Panc1 (cell line): ENCODE measurements at regions not wholly inside any gene's neighbourhood (a gene's known extent, or its start where the extent isn't known, plus 50 kb on each side); places are given as distances from the start of the nearest gene placed in this dataset.

Experiments
- CTCF ChIP-seq: fragments of 450-650 bp; IDR thresholded peaks from 2 replicates; pipeline ENCODE4 v1.5.1; 2017; ENCODE audit warnings: mild to moderate bottlenecking
- REST ChIP-seq, 2 experiments: IDR thresholded peaks; 2 replicates each; pipeline ENCODE4 v1.6.1; 2011 to 2012; ENCODE audit warnings: low read depth in 2 of 2, control low read depth in 1 of 2, low read length in 1 of 2, mild to moderate bottlenecking in 1 of 2, moderate library complexity in 1 of 2; ENCODE audit not compliant: insufficient read depth in 1 of 2
- SIN3A ChIP-seq: IDR thresholded peaks from 2 replicates; pipeline ENCODE4 v1.6.1; 2012; ENCODE audit warnings: low read depth, mild to moderate bottlenecking, low read length, moderate library complexity, borderline replicate concordance; ENCODE audit not compliant: insufficient read depth
- TCF7L2 ChIP-seq: IDR thresholded peaks from 2 replicates; pipeline ENCODE4 v1.6.1; 2011; ENCODE audit warnings: mild to moderate bottlenecking, low read depth, low read length, inconsistent platforms

- TF ChIP-seq CTCF, result no peak
- TF ChIP-seq TCF7L2, result no peak
- no peak for TF ChIP-seq REST (IDR thresholded peaks at IDR 0.05; ENCODE audit: insufficient read depth in 1 of 2, low read depth in 2 of 2, low read length in 1 of 2)
- TF ChIP-seq SIN3A, result no peak
Measured at GRCh38 chr11:98734686-98735085, 286.1 kb upstream of the CNTN5 start.
